K562 (cell line): ENCODE measurements at regions not wholly inside any gene's neighbourhood (a gene's known extent, or its start where the extent isn't known, plus 50 kb on each side); places are given as distances from the start of the nearest gene placed in this dataset.
A peak's percentile ranks its signal among the peaks of the same experiment; 100 is the strongest.

ENCODE experiments used
- C11orf30 ChIP-seq: fragments of 450-650 bp; IDR thresholded peaks from 2 replicates; pipeline ENCODE4 v1.6.1; 2016; ENCODE audit warnings: low read depth, mild to moderate bottlenecking
- CC2D1A ChIP-seq: fragments of 450-650 bp; IDR thresholded peaks from 2 replicates; pipeline ENCODE4 v1.6.1; 2017; ENCODE audit warnings: mild to moderate bottlenecking
- CTBP1 ChIP-seq: fragments of 450-650 bp; IDR thresholded peaks from 2 replicates; pipeline ENCODE4 v1.6.1; 2016; ENCODE audit warnings: borderline replicate concordance
- DMBX1 ChIP-seq: fragments of 250-450 bp; sonication (Bioruptor Pico); IDR thresholded peaks from 2 replicates; pipeline ENCODE4 v1.8.0; 2022; ENCODE audit warnings: inconsistent platforms, mild to moderate bottlenecking, moderate library complexity, borderline replicate concordance
- EHMT2 ChIP-seq: fragments of 450-650 bp; IDR thresholded peaks from 2 replicates; pipeline ENCODE4 v1.6.1; 2018; ENCODE audit warnings: antibody characterized with exemption
- IRF2 ChIP-seq: sonication (generic); formaldehyde crosslinking; IDR thresholded peaks from 2 replicates; pipeline ENCODE4 v1.8.1; 2022; ENCODE audit warnings: mild to moderate bottlenecking, missing genetic modification reagents
- MEF2D ChIP-seq: conservative IDR thresholded peaks from 2 replicates; pipeline ENCODE4 v1.6.1; 2016; ENCODE audit warnings: low read depth, missing genetic modification characterization, missing compliant biosample characterization
- PHF20 ChIP-seq: fragments of 450-650 bp; IDR thresholded peaks from 2 replicates; pipeline ENCODE4 v1.6.1; 2018; ENCODE audit not compliant: partially characterized antibody
- PML ChIP-seq: IDR thresholded peaks from 2 replicates; pipeline ENCODE4 v1.6.1; 2012; ENCODE audit warnings: low read length, inconsistent platforms
- PTRF ChIP-seq: fragments of 450-650 bp; IDR thresholded peaks from 2 replicates; pipeline ENCODE4 v1.6.1; 2016; ENCODE audit warnings: mild to moderate bottlenecking, missing genetic modification characterization, missing compliant biosample characterization
- SUPT5H ChIP-seq: fragments of 450-650 bp; IDR thresholded peaks from 2 replicates; pipeline ENCODE4 v1.6.1; 2016
- TEAD2 ChIP-seq: fragments of 450-650 bp; IDR thresholded peaks from 2 replicates; pipeline ENCODE4 v1.6.1; 2016; ENCODE audit warnings: missing genetic modification characterization, control low read depth, missing compliant biosample characterization
- WHSC1 ChIP-seq: IDR thresholded peaks from one replicate; pipeline ENCODE4 v1.6.1; 2012; ENCODE audit warnings: low read length, control low read depth, inconsistent platforms
- XRCC4 ChIP-seq: IDR thresholded peaks from one replicate; pipeline ENCODE4 v1.6.1; 2011; ENCODE audit not compliant: insufficient read depth, insufficient read length; ENCODE audit errors: extremely low read depth
- ZNF639 ChIP-seq, 2 experiments: fragments of 200-800 bp in 1 of 2; sonication (Bioruptor generic) in 1 of 2; sonication (generic) in 1 of 2; formaldehyde crosslinking in 1 of 2; IDR thresholded peaks in 1 of 2; conservative IDR thresholded peaks in 1 of 2; 2 replicates each; pipeline versions ENCODE4 v1.5.0 to v1.6.1; 2016 to 2020; ENCODE audit warnings: missing compliant biosample characterization in 1 of 2, missing genetic modification characterization in 1 of 2, missing genetic modification reagents in 1 of 2
- ZNF766 ChIP-seq: fragments of 200-800 bp; sonication (Bioruptor generic); conservative IDR thresholded peaks from 2 replicates; pipeline ENCODE4 v1.6.1; 2016; ENCODE audit warnings: missing genetic modification characterization, missing compliant biosample characterization
- ZNF77 ChIP-seq: fragments of 250-450 bp; sonication (Bioruptor Pico); IDR thresholded peaks from 2 replicates; pipeline ENCODE4 v1.5.0; 2020
- ZNF778 ChIP-seq: fragments of 450-650 bp; formaldehyde crosslinking; IDR thresholded peaks from 2 replicates; pipeline ENCODE4 v1.4.0; 2020; ENCODE audit warnings: mild to moderate bottlenecking, moderate library complexity

GRCh38 chr12:91836696-91837095 is 308.9 kb downstream of the BTG1 start (continued):
- TF ChIP-seq PTRF (tag) (peak; percentile 60; the same call in 1 of the 2 replicates), CC2D1A (no peak), ZNF778 (CRISPR knock-in tag) (no peak), MEF2D (peak; percentile 75), XRCC4 (no peak), EHMT2 (no peak), CTBP1 (no peak), IRF2 (CRISPR knock-in tag) (no peak), ZNF77 (CRISPR knock-in tag) (no peak), SUPT5H (no peak), PML (no peak), TEAD2 (tag) (0 out of 2 replicates have a peak, but pooled peaks have one; percentile 17), C11orf30 (no peak), WHSC1 (no peak), ZNF639 (CRISPR knock-in tag; conservative IDR thresholded peaks at IDR 0.05 in 1 of 2, IDR thresholded peaks at IDR 0.05 in 1 of 2) (0 out of 4 replicates have a peak, but pooled peaks of 1 of the 2 experiments have one; percentile 25), DMBX1 (CRISPR knock-in tag) (peak; percentile 80; the same call in 1 of the 2 replicates), PHF20 (no peak), ZNF766 (0 out of 2 replicates have a peak, but pooled peaks have one; percentile 49)
- TF ChIP-seq, all 486 proteins: peak for 21
